IMR-90 (cell line): ENCODE measurements at regions not wholly inside any gene's neighbourhood (a gene's known extent, or its start where the extent isn't known, plus 50 kb on each side); places are given as distances from the start of the nearest gene placed in this dataset.
A peak's percentile ranks its signal among the peaks of the same experiment; 100 is the strongest.

Experiments used
- ATAC-seq: fragments of 200-7000 bp; cut with Tn5 transposase; 2 replicates; pipeline ENCODE4 v1.9.1; 2020; ENCODE audit warnings: low read depth, mild to moderate bottlenecking, moderate library complexity
- BruUV-seq: library from RNA; stranded (reverse); fragments of 400-500 nt; replicated peaks from 2 replicates; lab custom pipeline; 2021; lab: Mats Ljungman, UMichigan
- CTCF ChIA-PET: fragments of 300-600 bp; formaldehyde crosslinking; extraction: SDS; loops from one replicate; lab custom pipeline; 2021; ENCODE audit warnings: antibody characterized with exemption; lab: Yijun Ruan, JAX
- POLR2A ChIA-PET: fragments of 300-600 bp; sonication (Branson Sonifier 250); formaldehyde crosslinking; loops from one replicate; lab custom pipeline; 2022; ENCODE audit warnings: antibody characterized with exemption; ENCODE audit not compliant: unreplicated experiment; lab: Charles Lee
- DNase-seq: peaks from one replicate; pipeline ENCODE4 v3.0.0; 2013
- H2AFZ ChIP-seq: replicated peaks from 2 replicates; pipeline ENCODE3; 2013; ENCODE audit warnings: low read length, mild to moderate bottlenecking; ENCODE audit not compliant: poor library complexity
- H2AK5ac ChIP-seq: 2 replicates; pipeline ENCODE4 v1.6.1; 2013; ENCODE audit warnings: low read depth, low read length, inconsistent platforms
- H2AK9ac ChIP-seq: replicated peaks from 2 replicates; pipeline ENCODE3; 2013; ENCODE audit warnings: mild to moderate bottlenecking, low read depth, low read length, moderate library complexity; ENCODE audit not compliant: poor library complexity
- H2BK120ac ChIP-seq: 2 replicates; pipeline ENCODE4 v1.6.1; 2013; ENCODE audit warnings: low read depth, low read length, inconsistent platforms
- H2BK15ac ChIP-seq: 3 replicates; pipeline ENCODE4 v1.6.1; 2013; ENCODE audit warnings: low read depth, low read length, inconsistent platforms
- H2BK20ac ChIP-seq: 2 replicates; pipeline ENCODE4 v1.6.1; 2013; ENCODE audit warnings: low read depth, mild to moderate bottlenecking, inconsistent platforms, low read length, moderate library complexity
- H2BK5ac ChIP-seq: 2 replicates; pipeline ENCODE4 v1.6.1; 2013; ENCODE audit warnings: mild to moderate bottlenecking, low read depth, low read length, inconsistent platforms; ENCODE audit not compliant: poor library complexity, severe bottlenecking
- H3K14ac ChIP-seq: replicated peaks from 2 replicates; pipeline ENCODE4 v1.6.1; 2013; ENCODE audit warnings: low read depth, low read length, inconsistent platforms
- H3K18ac ChIP-seq: 2 replicates; pipeline ENCODE4 v1.6.1; 2013; ENCODE audit warnings: low read depth, low read length, control low read depth
- H3K23ac ChIP-seq: 2 replicates; pipeline ENCODE4 v1.6.1; 2013; ENCODE audit warnings: low read depth, low read length, inconsistent platforms
- H3K27ac ChIP-seq: 2 replicates; pipeline ENCODE4 v1.5.1; 2013; ENCODE audit warnings: mild to moderate bottlenecking, control low read depth, low read length; ENCODE audit not compliant: insufficient read depth
- H3K27me3 ChIP-seq: 2 replicates; pipeline ENCODE4 v1.6.1; 2013; ENCODE audit warnings: low read length; ENCODE audit not compliant: control insufficient read depth, insufficient read depth
- H3K36me3 ChIP-seq: 2 replicates; pipeline ENCODE4 v1.6.1; 2013; ENCODE audit warnings: low read length, mixed read lengths; ENCODE audit not compliant: control insufficient read depth, insufficient read depth
- H3K4ac ChIP-seq: 2 replicates; pipeline ENCODE4 v1.6.1; 2013; ENCODE audit warnings: low read depth, low read length, inconsistent platforms
- H3K4me1 ChIP-seq: 2 replicates; pipeline ENCODE4 v1.6.1; 2013; ENCODE audit warnings: low read length, mixed read lengths; ENCODE audit not compliant: control insufficient read depth, insufficient read depth
- H3K4me2 ChIP-seq: 2 replicates; pipeline ENCODE4 v1.6.1; 2013; ENCODE audit warnings: low read depth, mild to moderate bottlenecking, control low read depth, low read length, moderate library complexity
- H3K4me3 ChIP-seq: 2 replicates; pipeline ENCODE4 v1.5.1; 2013; ENCODE audit warnings: low read depth, mild to moderate bottlenecking, control low read depth, low read length, moderate library complexity; ENCODE audit not compliant: insufficient read depth
- H3K56ac ChIP-seq: 2 replicates; pipeline ENCODE4 v1.6.1; 2013; ENCODE audit warnings: low read length, inconsistent platforms; ENCODE audit not compliant: insufficient read depth; ENCODE audit errors: extremely low read depth
- H3K79me1 ChIP-seq, 2 experiments: 2 replicates each; pipeline ENCODE4 v1.6.1; 2013; ENCODE audit warnings: low read length in 2 of 2, inconsistent platforms in 1 of 2, low read depth in 1 of 2
- H3K9ac ChIP-seq: 2 replicates; pipeline ENCODE4 v1.6.1; 2013; ENCODE audit warnings: low read depth, low read length, control low read depth
- H3K9me1 ChIP-seq: 2 replicates; pipeline ENCODE4 v1.6.1; 2013; ENCODE audit warnings: low read length, inconsistent platforms; ENCODE audit not compliant: insufficient read depth
- H3K9me3 ChIP-seq: 2 replicates; pipeline ENCODE4 v1.6.1; 2013; ENCODE audit warnings: low read length; ENCODE audit not compliant: control insufficient read depth, insufficient read depth
- H4K20me1 ChIP-seq: 2 replicates; pipeline ENCODE4 v1.6.1; 2013; ENCODE audit warnings: low read length, inconsistent platforms; ENCODE audit not compliant: insufficient read depth
- H4K5ac ChIP-seq: 2 replicates; pipeline ENCODE4 v1.6.1; 2013; ENCODE audit warnings: mild to moderate bottlenecking, low read depth, low read length, control low read depth
- H4K8ac ChIP-seq, 2 experiments: 2 replicates each; pipeline ENCODE4 v1.6.1; 2013; ENCODE audit warnings: low read depth in 2 of 2, low read length in 2 of 2, control low read depth in 1 of 2, inconsistent platforms in 1 of 2
- H4K91ac ChIP-seq: 2 replicates; pipeline ENCODE4 v1.6.1; 2013; ENCODE audit warnings: low read depth, low read length, inconsistent platforms; ENCODE audit not compliant: insufficient read depth
- BHLHE40 ChIP-seq: fragments of 150-350 bp; IDR thresholded peaks from 2 replicates; pipeline ENCODE4 v1.6.1; 2016; ENCODE audit warnings: mild to moderate bottlenecking, low read depth, low read length
- CHD1 ChIP-seq: IDR thresholded peaks from 2 replicates; pipeline ENCODE4 v1.6.1; 2012; ENCODE audit warnings: low read depth, low read length, improper control_type of control experiment
- CTCF ChIP-seq: conservative IDR thresholded peaks from 2 replicates; pipeline ENCODE4 v1.5.1; 2012; ENCODE audit warnings: mild to moderate bottlenecking, low read depth, low read length, improper control_type of control experiment
- FOS ChIP-seq: fragments of 150-350 bp; IDR thresholded peaks from 2 replicates; pipeline ENCODE4 v1.6.1; 2016; ENCODE audit warnings: low read depth, low read length
- MAFK ChIP-seq: IDR thresholded peaks from 2 replicates; pipeline ENCODE4 v1.6.1; 2012; ENCODE audit warnings: low read depth, low read length, improper control_type of control experiment
- MAZ ChIP-seq: IDR thresholded peaks from 2 replicates; pipeline ENCODE4 v1.6.1; 2012; ENCODE audit warnings: low read depth, mild to moderate bottlenecking, low read length, improper control_type of control experiment, moderate library complexity, borderline replicate concordance
- MXI1 ChIP-seq: IDR thresholded peaks from 2 replicates; pipeline ENCODE4 v1.6.1; 2012; ENCODE audit warnings: low read depth, mild to moderate bottlenecking, low read length, moderate library complexity, borderline replicate concordance
- NFE2L2 ChIP-seq: fragments of 150-350 bp; IDR thresholded peaks from 2 replicates; pipeline ENCODE4 v1.6.1; 2016; ENCODE audit warnings: low read depth, mild to moderate bottlenecking, low read length
- POLR2A ChIP-seq: IDR thresholded peaks from 2 replicates; pipeline ENCODE4 v1.6.1; 2012; ENCODE audit warnings: mild to moderate bottlenecking, low read depth, low read length
- RAD21 ChIP-seq: IDR thresholded peaks from 2 replicates; pipeline ENCODE4 v1.6.1; 2012; ENCODE audit warnings: low read length, improper control_type of control experiment
- RCOR1 ChIP-seq: IDR thresholded peaks from 2 replicates; pipeline ENCODE4 v1.6.1; 2012; ENCODE audit warnings: mild to moderate bottlenecking, low read length, improper control_type of control experiment; ENCODE audit not compliant: insufficient replicate concordance
- RFX5 ChIP-seq: IDR thresholded peaks from 2 replicates; pipeline ENCODE4 v1.8.0; 2012; ENCODE audit warnings: low read depth, mild to moderate bottlenecking, low read length, moderate library complexity
- SMC3 ChIP-seq: fragments of 150-350 bp; IDR thresholded peaks from 2 replicates; pipeline ENCODE4 v1.6.1; 2016; ENCODE audit warnings: low read depth, mild to moderate bottlenecking, antibody characterized with exemption, low read length, moderate library complexity
- WGBS, 2 experiments: methylation state at CpG; one replicate each; pipeline versions ENCODE4 v1.1.5 to v1.1.7; 2013; ENCODE audit warnings: missing lambda C conversion rate in 2 of 2; ENCODE audit not compliant: insufficient read length in 1 of 2; ENCODE audit errors: extremely low coverage in 2 of 2; 5-methylcytosine and 5-hydroxymethylcytosine counted together
- dilution Hi-C: fragments of 300-500 bp; cut with HindIII; formaldehyde crosslinking; loops from one replicate; pipeline ENCODE4 v1.14.3; 2018; ENCODE audit warnings: low sequenced_read_pairs; ENCODE audit not compliant: unreplicated experiment
- in situ Hi-C: fragments of 300-500 bp; cut with MboI; formaldehyde crosslinking; loops from 3 replicates; pipeline ENCODE4 v1.14.3; 2019; ENCODE audit warnings: low sequenced_read_pairs, inconsistent platforms, mixed read lengths
- intact Hi-C: fragments of 100-400 bp; cut with micrococcal nuclease; formaldehyde crosslinking; loops from 2 replicates; pipeline ENCODE4 v1.10.0; 2022
- TF ChIP-seq, protein P1 (sequence below): fragments of 150-350 bp; IDR thresholded peaks from 2 replicates; pipeline ENCODE4 v1.6.1; 2016; ENCODE audit warnings: low read depth, mild to moderate bottlenecking, low read length, moderate library complexity, borderline replicate concordance
- TF ChIP-seq, protein P2 (sequence below): fragments of 150-350 bp; IDR thresholded peaks from 2 replicates; pipeline ENCODE4 v1.6.1; 2017; ENCODE audit warnings: mild to moderate bottlenecking, antibody characterized with exemption, low read length, low read depth

GRCh38 chr2:120611016-120611415 is 124.7 kb upstream of the GLI2 start:
- CTCF ChIA-PET: interaction anchor here (0.6 kb wide), 1 partner anchor 70 kb away, joined by 3 read pairs; no protein-coding TSS in a partner anchor
- H2AK9ac ChIP-seq: peak overlapping the region; percentile 22
- H2BK5ac ChIP-seq: no peak overlapping the region
- no peak overlapping the region; a peak in 1 of 4 replicates for H4K8ac ChIP-seq
- no peak overlapping the region for H3K9ac ChIP-seq
- no peak for ATAC-seq
- dilution Hi-C loops: no loop called here
- no peaks in the 10 kb centered on the region for H3K9me3 ChIP-seq
- WGBS, 2 experiments: no CpG with 5 or more reads among the region's 6 CpGs
- H3K4ac ChIP-seq: 0 out of 2 replicates have a peak overlapping the region, but pooled peaks have one; percentile 2
- BruUV-seq: no TSS peak
- H2AFZ ChIP-seq: no peak overlapping the region
- no peak overlapping the region for H2BK20ac ChIP-seq
- no peak overlapping the region for H3K4me2 ChIP-seq
- H3K23ac ChIP-seq: no peak overlapping the region
- no peak for DNase-seq
- H3K27me3 ChIP-seq: peaks cover 22% of the 10 kb centered on the region; the same call in 1 of the 2 replicates
- intact Hi-C loops: no loop called here
- H3K14ac ChIP-seq: no peak overlapping the region
- no peaks in the 10 kb centered on the region for H4K20me1 ChIP-seq
- H4K91ac ChIP-seq: peak overlapping the region; percentile 11; the same call in 1 of the 2 replicates
- in situ Hi-C loops: no loop called here
- H3K18ac ChIP-seq: no peak overlapping the region
- peak overlapping the region; percentile 70 for H2AK5ac ChIP-seq
- H3K27ac ChIP-seq: no peak overlapping the region
- no peak overlapping the region for H3K56ac ChIP-seq
- H3K9me1 ChIP-seq: peaks cover 10% of the 10 kb centered on the region; the same call in 1 of the 2 replicates
- H2BK120ac ChIP-seq: peak overlapping the region; percentile 97
- H3K4me3 ChIP-seq: no peak overlapping the region
- H3K79me1 ChIP-seq: no peaks in the 10 kb centered on the region
- H3K36me3 ChIP-seq: no peaks in the 10 kb centered on the region
- no peak for TF ChIP-seq FOS
- TF ChIP-seq BHLHE40: no peak
- TF ChIP-seq MXI1: no peak
- TF ChIP-seq RAD21: no peak
- TF ChIP-seq RFX5: no peak
- no peak for TF ChIP-seq SMC3
- no peak for TF ChIP-seq POLR2A
- TF ChIP-seq CTCF: no peak
- TF ChIP-seq, protein P1, sequence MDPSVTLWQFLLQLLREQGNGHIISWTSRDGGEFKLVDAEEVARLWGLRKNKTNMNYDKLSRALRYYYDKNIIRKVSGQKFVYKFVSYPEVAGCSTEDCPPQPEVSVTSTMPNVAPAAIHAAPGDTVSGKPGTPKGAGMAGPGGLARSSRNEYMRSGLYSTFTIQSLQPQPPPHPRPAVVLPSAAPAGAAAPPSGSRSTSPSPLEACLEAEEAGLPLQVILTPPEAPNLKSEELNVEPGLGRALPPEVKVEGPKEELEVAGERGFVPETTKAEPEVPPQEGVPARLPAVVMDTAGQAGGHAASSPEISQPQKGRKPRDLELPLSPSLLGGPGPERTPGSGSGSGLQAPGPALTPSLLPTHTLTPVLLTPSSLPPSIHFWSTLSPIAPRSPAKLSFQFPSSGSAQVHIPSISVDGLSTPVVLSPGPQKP: no peak
- TF ChIP-seq, protein P2, sequence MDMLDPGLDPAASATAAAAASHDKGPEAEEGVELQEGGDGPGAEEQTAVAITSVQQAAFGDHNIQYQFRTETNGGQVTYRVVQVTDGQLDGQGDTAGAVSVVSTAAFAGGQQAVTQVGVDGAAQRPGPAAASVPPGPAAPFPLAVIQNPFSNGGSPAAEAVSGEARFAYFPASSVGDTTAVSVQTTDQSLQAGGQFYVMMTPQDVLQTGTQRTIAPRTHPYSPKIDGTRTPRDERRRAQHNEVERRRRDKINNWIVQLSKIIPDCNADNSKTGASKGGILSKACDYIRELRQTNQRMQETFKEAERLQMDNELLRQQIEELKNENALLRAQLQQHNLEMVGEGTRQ: no peak
- no peak for TF ChIP-seq RCOR1
- TF ChIP-seq NFE2L2: no peak
- no peak for TF ChIP-seq CHD1
- no peak for TF ChIP-seq MAFK
- no peak for TF ChIP-seq MAZ
- POLR2A ChIA-PET: no interaction called here
- no peak overlapping the region; the same call in 2 of the 3 replicates for H2BK15ac ChIP-seq
- no peak overlapping the region for H4K5ac ChIP-seq
- peaks cover 18% of the 10 kb centered on the region for H3K4me1 ChIP-seq
